ENCODE measurements at regions not wholly inside any gene's neighbourhood (a gene's known extent, or its start where the extent isn't known, plus 50 kb on each side); places are given as distances from the start of the nearest gene placed in this dataset.

DNA sequence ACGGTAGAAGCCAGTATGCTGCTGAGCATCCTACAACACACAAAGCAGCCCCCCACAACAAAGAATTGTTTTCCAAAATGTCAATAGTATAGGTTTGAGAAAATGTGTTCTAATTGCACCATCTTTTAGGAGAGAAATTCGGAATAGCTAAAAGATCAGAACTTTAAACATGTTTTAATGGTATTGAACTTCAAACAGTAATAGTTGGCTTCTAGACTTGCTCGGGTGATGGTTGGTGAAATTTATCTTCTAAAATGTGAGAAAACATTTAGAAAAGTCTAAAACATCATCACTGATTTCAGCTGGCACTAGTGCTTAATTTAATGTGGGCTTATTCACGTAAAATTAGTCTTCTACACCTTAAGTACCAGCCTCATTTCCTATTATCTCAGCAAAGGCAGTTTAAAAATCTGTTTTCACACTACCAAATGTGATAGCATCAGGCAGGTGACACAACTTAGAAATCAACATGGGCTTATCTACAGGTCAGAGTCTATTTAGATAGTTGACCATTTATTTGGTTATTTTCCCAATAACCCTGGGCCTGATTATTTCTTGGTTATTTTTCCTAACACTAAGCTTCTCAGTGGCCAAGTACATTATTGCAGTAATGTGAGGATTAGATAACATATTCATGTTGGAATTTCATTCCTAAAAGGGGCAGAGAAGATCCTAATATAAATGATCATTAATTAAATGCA, 399.3 kb upstream of the PKN2 start:
- H3K9me3 ChIP-seq: no peaks in the 10 kb centered on the region
- no peaks in the 10 kb centered on the region for H3K36me3 ChIP-seq (ENCODE audit: insufficient read depth in 1 of 2, low read depth in 1 of 2)
- ATAC-seq (no peak), DNase-seq (no peak)
- no peaks in the 10 kb centered on the region for H3K27me3 ChIP-seq (ENCODE audit: insufficient read depth in 3 of 3, low read length in 2 of 3)
- H3K4me1 ChIP-seq: no peaks in the 10 kb centered on the region
- H3K27ac ChIP-seq: no peak overlapping the region
- WGBS, 3 donors: 76 to 81% (median 79%) methylated on average over 4 of the region's 4 CpGs
- H3K4me3 ChIP-seq: no peak overlapping the region
- TF ChIP-seq CTCF (IDR thresholded peaks at IDR 0.05): no peak
- intact Hi-C loops (cut with DNase I): no loop called here

GRCh38 chr1:88286716-88287115, 397.4 kb upstream of the PKN2 start:
- DNase-seq (no peak), ATAC-seq (no peak)
- WGBS, 3 donors: 43 to 73% (median 65%) methylated on average over 1 of the region's 1 CpG
- no peaks in the 10 kb centered on the region for H3K27me3 ChIP-seq (ENCODE audit: insufficient read depth in 3 of 3, low read length in 2 of 3)
- H3K4me1 ChIP-seq: no peaks in the 10 kb centered on the region
- intact Hi-C loops (cut with DNase I): no loop called here
- no peak overlapping the region for H3K27ac ChIP-seq
- H3K36me3 ChIP-seq (ENCODE audit: insufficient read depth in 1 of 2, low read depth in 1 of 2): no peaks in the 10 kb centered on the region
- TF ChIP-seq CTCF (IDR thresholded peaks at IDR 0.05): no peak
- H3K4me3 ChIP-seq: no peak overlapping the region
- no peaks in the 10 kb centered on the region for H3K9me3 ChIP-seq

GRCh38 chr1:88288571-88288970, 395.5 kb upstream of the PKN2 start:
- intact Hi-C loops (cut with DNase I): no loop called here
- ATAC-seq (no peak), DNase-seq (no peak)
- Histone ChIP-seq H3K9me3 (no peaks in the 10 kb centered on the region), H3K27me3 (ENCODE audit: insufficient read depth in 3 of 3, low read length in 2 of 3) (no peaks in the 10 kb centered on the region), H3K4me1 (no peaks in the 10 kb centered on the region), H3K4me3 (no peak overlapping the region), H3K36me3 (ENCODE audit: insufficient read depth in 1 of 2, low read depth in 1 of 2) (no peaks in the 10 kb centered on the region), H3K27ac (no peak overlapping the region)
- TF ChIP-seq CTCF (IDR thresholded peaks at IDR 0.05): no peak
- 62 to 72% (median 62%) methylated on average over 2 of the region's 2 CpGs for WGBS, 3 donors

- Histone ChIP-seq H3K9me3 (no peaks in the 10 kb centered on the region), H3K36me3 (ENCODE audit: insufficient read depth in 1 of 2, low read depth in 1 of 2) (no peaks in the 10 kb centered on the region), H3K4me1 (no peaks in the 10 kb centered on the region), H3K27ac (no peak overlapping the region), H3K4me3 (no peak overlapping the region), H3K27me3 (ENCODE audit: insufficient read depth in 3 of 3, low read length in 2 of 3) (no peaks in the 10 kb centered on the region)
- DNase-seq (no peak), ATAC-seq (no peak)
- 64 to 74% (median 72%) methylated on average over 2 of the region's 2 CpGs for WGBS, 3 donors
- TF ChIP-seq CTCF (IDR thresholded peaks at IDR 0.05): no peak
- intact Hi-C loops (cut with DNase I): no loop called here
Observed at GRCh38 chr1:88289401-88290102, 394.5 kb upstream of the PKN2 start.
